Thyroid gland (tissue), 4 donors: ENCODE measurements at regions not wholly inside any gene's neighbourhood (a gene's known extent, or its start where the extent isn't known, plus 50 kb on each side); places are given as distances from the start of the nearest gene placed in this dataset.

ENCODE experiments used
- CTCF ChIP-seq, 6 experiments: fragments of 200-600 bp in 3 of 6; fragments of 450-650 bp in 3 of 6; sonication (generic) in 3 of 6; IDR thresholded peaks; one replicate each; pipeline ENCODE4 v1.5.1; 2016 to 2019; ENCODE audit warnings: antibody characterized with exemption in 6 of 6, mild to moderate bottlenecking in 2 of 6, inconsistent platforms in 1 of 6, moderate library complexity in 1 of 6
- POLR2A ChIP-seq, 2 donors: fragments of 450-650 bp; IDR thresholded peaks; one replicate each; pipeline ENCODE4 v1.6.1; 2017; ENCODE audit warnings: antibody characterized with exemption in 2 of 2, mild to moderate bottlenecking in 2 of 2, moderate library complexity in 1 of 2

DNA sequence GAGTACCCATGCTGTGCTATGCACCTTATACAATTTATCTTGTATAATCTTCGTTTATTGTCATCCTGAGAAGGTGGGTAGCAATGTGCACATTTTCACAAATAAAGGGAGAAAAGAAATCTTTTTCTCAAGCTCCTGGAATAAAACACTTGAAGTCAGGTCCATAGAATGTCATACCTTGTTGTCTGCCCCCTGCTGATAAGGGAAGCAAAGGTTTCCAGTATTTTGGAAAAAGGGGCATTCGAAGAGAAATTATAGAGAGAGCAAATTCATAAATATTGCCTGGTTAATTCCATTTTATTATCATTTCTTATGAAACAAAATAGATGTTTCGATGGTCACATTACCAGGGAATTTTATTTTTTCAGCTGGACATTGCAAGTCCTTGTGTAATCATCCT is 277.8 kb downstream of the RAP2B start:
- TF ChIP-seq CTCF (IDR thresholded peaks at IDR 0.05) (peak in 1 of 6 experiments; percentile 4), POLR2A (IDR thresholded peaks at IDR 0.05) (no peak)
